ENCODE measurements at regions not wholly inside any gene's neighbourhood (a gene's known extent, or its start where the extent isn't known, plus 50 kb on each side); places are given as distances from the start of the nearest gene placed in this dataset.

DNA sequence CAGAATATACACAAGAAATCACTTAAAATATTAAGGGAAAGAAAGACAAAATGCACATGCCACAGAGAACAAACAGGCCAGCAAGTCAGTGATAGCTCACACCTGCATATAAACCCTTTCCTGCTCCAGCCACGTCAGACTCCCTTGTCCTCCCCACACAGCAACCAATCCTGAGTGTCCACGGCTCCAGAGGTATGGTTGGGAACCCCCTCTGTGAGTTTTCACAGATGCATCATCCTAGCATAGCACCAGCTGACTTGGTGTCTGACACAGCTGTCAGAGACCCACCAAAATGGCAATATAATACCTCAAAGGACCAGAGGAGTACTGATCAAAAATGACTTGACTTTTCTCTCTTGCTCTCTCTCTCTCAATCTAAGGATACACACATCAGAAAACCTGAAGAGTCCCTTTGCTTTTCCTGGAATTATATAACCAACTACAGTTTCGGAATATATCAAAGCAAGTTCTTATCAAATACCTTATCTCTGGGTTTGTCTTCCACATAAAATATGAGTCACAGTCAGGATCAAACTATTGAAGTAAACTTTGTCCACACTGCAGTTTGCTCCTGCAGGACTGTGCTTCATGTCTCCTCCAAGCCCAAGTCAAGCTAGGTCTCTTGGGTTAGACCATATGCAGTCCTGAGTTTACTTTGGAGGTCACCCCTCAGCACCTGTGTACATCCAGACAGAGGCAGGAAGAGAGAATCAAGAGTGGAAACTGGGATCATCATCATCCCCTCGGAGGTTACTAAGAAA lies 187.1 kb upstream of the THBS1 start:
- Histone ChIP-seq H3K9me3 (ENCODE audit: low read length) (no peaks in the 10 kb centered on the region), H3K79me2 (ENCODE audit: insufficient read depth, low read length) (no peaks in the 10 kb centered on the region), H2AFZ (ENCODE audit: low read length) (no peak overlapping the region), H3K4me1 (ENCODE audit: insufficient read depth, low read length) (peaks cover 18% of the 10 kb centered on the region), H3K27ac (ENCODE audit: extremely low read length, insufficient read depth, low read length) (no peak overlapping the region), H3K4me3 (replicated peaks in 1 of 3; ENCODE audit: insufficient read depth in 1 of 3, low read depth in 2 of 3, low read length in 3 of 3) (no peak overlapping the region), H3K4me2 (ENCODE audit: low read depth, low read length) (no peak overlapping the region), H3K9ac (ENCODE audit: insufficient read depth, low read depth, low read length) (no peak overlapping the region), H3K36me3 (replicated peaks in 1 of 2; ENCODE audit: control insufficient read depth in 1 of 2, insufficient read depth in 2 of 2, low read length in 2 of 2) (no peaks in the 10 kb centered on the region), H4K20me1 (ENCODE audit: insufficient read depth, low read length) (no peaks in the 10 kb centered on the region), H3K27me3 (ENCODE audit: control insufficient read depth in 1 of 2, insufficient read depth in 2 of 2, low read length in 2 of 2) (no peaks in the 10 kb centered on the region)
- 4% methylated on average over 4 of the region's 4 CpGs for WGBS (ENCODE audit: low lambda C conversion rate)
- ATAC-seq: peak; percentile 56; the same call in 2 of the 3 replicates
- peak; percentile 55 for DNase-seq (ENCODE audit: low spot score)
- in situ Hi-C loops (cut with HindIII; ENCODE audit: extremely low pct_ligation_motif_present, low pct_unique_long_range_greater_than_20kb): no loop called here
- FAIRE-seq: no peak
- intact Hi-C loops (cut with micrococcal nuclease; ENCODE audit: unreplicated experiment): no loop called here
- CTCF ChIA-PET (ENCODE audit: low intra/inter-chr PET ratio, low total read pairs): no interaction called here
- no TSS peak for BruUV-seq (replicated peaks)
- POLR2A ChIA-PET: no interaction called here
- no peak for TF ChIP-seq ETV5 (CRISPR knock-in tag; IDR thresholded peaks at IDR 0.05; ENCODE audit: borderline replicate concordance)
- peak in 1 of 2 experiments; percentile 33; a peak in 1 of 4 replicates for TF ChIP-seq EP300 (IDR thresholded peaks at IDR 0.05; ENCODE audit: low read depth in 2 of 2, low read length in 2 of 2)
- no peak for TF ChIP-seq EP300 (CRISPR knock-in tag; IDR thresholded peaks at IDR 0.05; ENCODE audit: borderline replicate concordance)
- TF ChIP-seq HNRNPL (IDR thresholded peaks at IDR 0.05; ENCODE audit: low read depth, low read length): no peak
- TF ChIP-seq, protein P1, sequence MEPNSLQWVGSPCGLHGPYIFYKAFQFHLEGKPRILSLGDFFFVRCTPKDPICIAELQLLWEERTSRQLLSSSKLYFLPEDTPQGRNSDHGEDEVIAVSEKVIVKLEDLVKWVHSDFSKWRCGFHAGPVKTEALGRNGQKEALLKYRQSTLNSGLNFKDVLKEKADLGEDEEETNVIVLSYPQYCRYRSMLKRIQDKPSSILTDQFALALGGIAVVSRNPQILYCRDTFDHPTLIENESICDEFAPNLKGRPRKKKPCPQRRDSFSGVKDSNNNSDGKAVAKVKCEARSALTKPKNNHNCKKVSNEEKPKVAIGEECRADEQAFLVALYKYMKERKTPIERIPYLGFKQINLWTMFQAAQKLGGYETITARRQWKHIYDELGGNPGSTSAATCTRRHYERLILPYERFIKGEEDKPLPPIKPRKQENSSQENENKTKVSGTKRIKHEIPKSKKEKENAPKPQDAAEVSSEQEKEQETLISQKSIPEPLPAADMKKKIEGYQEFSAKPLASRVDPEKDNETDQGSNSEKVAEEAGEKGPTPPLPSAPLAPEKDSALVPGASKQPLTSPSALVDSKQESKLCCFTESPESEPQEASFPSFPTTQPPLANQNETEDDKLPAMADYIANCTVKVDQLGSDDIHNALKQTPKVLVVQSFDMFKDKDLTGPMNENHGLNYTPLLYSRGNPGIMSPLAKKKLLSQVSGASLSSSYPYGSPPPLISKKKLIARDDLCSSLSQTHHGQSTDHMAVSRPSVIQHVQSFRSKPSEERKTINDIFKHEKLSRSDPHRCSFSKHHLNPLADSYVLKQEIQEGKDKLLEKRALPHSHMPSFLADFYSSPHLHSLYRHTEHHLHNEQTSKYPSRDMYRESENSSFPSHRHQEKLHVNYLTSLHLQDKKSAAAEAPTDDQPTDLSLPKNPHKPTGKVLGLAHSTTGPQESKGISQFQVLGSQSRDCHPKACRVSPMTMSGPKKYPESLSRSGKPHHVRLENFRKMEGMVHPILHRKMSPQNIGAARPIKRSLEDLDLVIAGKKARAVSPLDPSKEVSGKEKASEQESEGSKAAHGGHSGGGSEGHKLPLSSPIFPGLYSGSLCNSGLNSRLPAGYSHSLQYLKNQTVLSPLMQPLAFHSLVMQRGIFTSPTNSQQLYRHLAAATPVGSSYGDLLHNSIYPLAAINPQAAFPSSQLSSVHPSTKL (CRISPR knock-in tag; IDR thresholded peaks at IDR 0.05): peak; percentile 72; the same call in 1 of the 2 replicates
- TF ChIP-seq SAP130 (CRISPR knock-in tag; IDR thresholded peaks at IDR 0.05; ENCODE audit: low read depth): peak; percentile 10; the same call in 1 of the 2 replicates
- TF ChIP-seq ZKSCAN5 (CRISPR knock-in tag; IDR thresholded peaks at IDR 0.05): no peak
- TF ChIP-seq, protein P2, sequence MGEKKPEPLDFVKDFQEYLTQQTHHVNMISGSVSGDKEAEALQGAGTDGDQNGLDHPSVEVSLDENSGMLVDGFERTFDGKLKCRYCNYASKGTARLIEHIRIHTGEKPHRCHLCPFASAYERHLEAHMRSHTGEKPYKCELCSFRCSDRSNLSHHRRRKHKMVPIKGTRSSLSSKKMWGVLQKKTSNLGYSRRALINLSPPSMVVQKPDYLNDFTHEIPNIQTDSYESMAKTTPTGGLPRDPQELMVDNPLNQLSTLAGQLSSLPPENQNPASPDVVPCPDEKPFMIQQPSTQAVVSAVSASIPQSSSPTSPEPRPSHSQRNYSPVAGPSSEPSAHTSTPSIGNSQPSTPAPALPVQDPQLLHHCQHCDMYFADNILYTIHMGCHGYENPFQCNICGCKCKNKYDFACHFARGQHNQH (CRISPR knock-in tag; IDR thresholded peaks at IDR 0.05): no peak
- peak; percentile 60; the same call in 1 of the 2 replicates for TF ChIP-seq GATA4 (IDR thresholded peaks at IDR 0.05; ENCODE audit: borderline replicate concordance, low read depth)
- no peak for TF ChIP-seq ZNF160 (CRISPR knock-in tag; IDR thresholded peaks at IDR 0.05)
- TF ChIP-seq ZFX (CRISPR knock-in tag; IDR thresholded peaks at IDR 0.05; ENCODE audit: low read depth): no peak
- TF ChIP-seq HMG20A (CRISPR knock-in tag; IDR thresholded peaks at IDR 0.05; ENCODE audit: borderline replicate concordance): peak; percentile 35; the same call in 1 of the 2 replicates
- no peak for TF ChIP-seq ZFAT (CRISPR knock-in tag; conservative IDR thresholded peaks at IDR 0.05)
- TF ChIP-seq PPARG (CRISPR knock-in tag; conservative IDR thresholded peaks at IDR 0.05): peak; percentile 27; the same call in 1 of the 2 replicates
- peak; percentile 24; the same call in 1 of the 2 replicates for TF ChIP-seq ELF3 (CRISPR knock-in tag; IDR thresholded peaks at IDR 0.05)
- TF ChIP-seq GABPA (IDR thresholded peaks at IDR 0.05; ENCODE audit: low read depth, low read length): no peak
- no peak for TF ChIP-seq GABPA (CRISPR knock-in tag; IDR thresholded peaks at IDR 0.05; ENCODE audit: low read depth)
- TF ChIP-seq ZNF674 (CRISPR knock-in tag; IDR thresholded peaks at IDR 0.05; ENCODE audit: low read depth): no peak
- 0 out of 2 replicates have a peak, but pooled peaks have one; percentile 28 for TF ChIP-seq RXRB (CRISPR knock-in tag; IDR thresholded peaks at IDR 0.05; ENCODE audit: borderline replicate concordance)
- TF ChIP-seq RARG (CRISPR knock-in tag; IDR thresholded peaks at IDR 0.05; ENCODE audit: low read depth): no peak
